IMR-90 (cell line): ENCODE measurements at regions not wholly inside any gene's neighbourhood (a gene's known extent, or its start where the extent isn't known, plus 50 kb on each side); places are given as distances from the start of the nearest gene placed in this dataset.

ENCODE experiments used
- ATAC-seq: fragments of 200-7000 bp; cut with Tn5 transposase; 2 replicates; pipeline ENCODE4 v1.9.1; 2020; ENCODE audit warnings: low read depth, mild to moderate bottlenecking, moderate library complexity
- BruUV-seq: library from RNA; stranded (reverse); fragments of 400-500 nt; replicated peaks from 2 replicates; lab custom pipeline; 2021; lab: Mats Ljungman, UMichigan
- CTCF ChIA-PET: fragments of 300-600 bp; formaldehyde crosslinking; extraction: SDS; loops from one replicate; lab custom pipeline; 2021; ENCODE audit warnings: antibody characterized with exemption; lab: Yijun Ruan, JAX
- POLR2A ChIA-PET: fragments of 300-600 bp; sonication (Branson Sonifier 250); formaldehyde crosslinking; loops from one replicate; lab custom pipeline; 2022; ENCODE audit warnings: antibody characterized with exemption; ENCODE audit not compliant: unreplicated experiment; lab: Charles Lee
- DNase-seq: peaks from one replicate; pipeline ENCODE4 v3.0.0; 2013
- H2AFZ ChIP-seq: replicated peaks from 2 replicates; pipeline ENCODE3; 2013; ENCODE audit warnings: low read length, mild to moderate bottlenecking; ENCODE audit not compliant: poor library complexity
- H2AK5ac ChIP-seq: 2 replicates; pipeline ENCODE4 v1.6.1; 2013; ENCODE audit warnings: low read depth, low read length, inconsistent platforms
- H2AK9ac ChIP-seq: replicated peaks from 2 replicates; pipeline ENCODE3; 2013; ENCODE audit warnings: mild to moderate bottlenecking, low read depth, low read length, moderate library complexity; ENCODE audit not compliant: poor library complexity
- H2BK120ac ChIP-seq: 2 replicates; pipeline ENCODE4 v1.6.1; 2013; ENCODE audit warnings: low read depth, low read length, inconsistent platforms
- H2BK15ac ChIP-seq: 3 replicates; pipeline ENCODE4 v1.6.1; 2013; ENCODE audit warnings: low read depth, low read length, inconsistent platforms
- H2BK20ac ChIP-seq: 2 replicates; pipeline ENCODE4 v1.6.1; 2013; ENCODE audit warnings: low read depth, mild to moderate bottlenecking, inconsistent platforms, low read length, moderate library complexity
- H2BK5ac ChIP-seq: 2 replicates; pipeline ENCODE4 v1.6.1; 2013; ENCODE audit warnings: mild to moderate bottlenecking, low read depth, low read length, inconsistent platforms; ENCODE audit not compliant: poor library complexity, severe bottlenecking
- H3K14ac ChIP-seq: replicated peaks from 2 replicates; pipeline ENCODE4 v1.6.1; 2013; ENCODE audit warnings: low read depth, low read length, inconsistent platforms
- H3K18ac ChIP-seq: 2 replicates; pipeline ENCODE4 v1.6.1; 2013; ENCODE audit warnings: low read depth, low read length, control low read depth
- H3K23ac ChIP-seq: 2 replicates; pipeline ENCODE4 v1.6.1; 2013; ENCODE audit warnings: low read depth, low read length, inconsistent platforms
- H3K27ac ChIP-seq: 2 replicates; pipeline ENCODE4 v1.5.1; 2013; ENCODE audit warnings: mild to moderate bottlenecking, control low read depth, low read length; ENCODE audit not compliant: insufficient read depth
- H3K27me3 ChIP-seq: 2 replicates; pipeline ENCODE4 v1.6.1; 2013; ENCODE audit warnings: low read length; ENCODE audit not compliant: control insufficient read depth, insufficient read depth
- H3K36me3 ChIP-seq: 2 replicates; pipeline ENCODE4 v1.6.1; 2013; ENCODE audit warnings: low read length, mixed read lengths; ENCODE audit not compliant: control insufficient read depth, insufficient read depth
- H3K4ac ChIP-seq: 2 replicates; pipeline ENCODE4 v1.6.1; 2013; ENCODE audit warnings: low read depth, low read length, inconsistent platforms
- H3K4me1 ChIP-seq: 2 replicates; pipeline ENCODE4 v1.6.1; 2013; ENCODE audit warnings: low read length, mixed read lengths; ENCODE audit not compliant: control insufficient read depth, insufficient read depth
- H3K4me2 ChIP-seq: 2 replicates; pipeline ENCODE4 v1.6.1; 2013; ENCODE audit warnings: low read depth, mild to moderate bottlenecking, control low read depth, low read length, moderate library complexity
- H3K4me3 ChIP-seq: 2 replicates; pipeline ENCODE4 v1.5.1; 2013; ENCODE audit warnings: low read depth, mild to moderate bottlenecking, control low read depth, low read length, moderate library complexity; ENCODE audit not compliant: insufficient read depth
- H3K56ac ChIP-seq: 2 replicates; pipeline ENCODE4 v1.6.1; 2013; ENCODE audit warnings: low read length, inconsistent platforms; ENCODE audit not compliant: insufficient read depth; ENCODE audit errors: extremely low read depth
- H3K79me1 ChIP-seq, 2 experiments: 2 replicates each; pipeline ENCODE4 v1.6.1; 2013; ENCODE audit warnings: low read length in 2 of 2, inconsistent platforms in 1 of 2, low read depth in 1 of 2
- H3K9ac ChIP-seq: 2 replicates; pipeline ENCODE4 v1.6.1; 2013; ENCODE audit warnings: low read depth, low read length, control low read depth
- H3K9me1 ChIP-seq: 2 replicates; pipeline ENCODE4 v1.6.1; 2013; ENCODE audit warnings: low read length, inconsistent platforms; ENCODE audit not compliant: insufficient read depth
- H3K9me3 ChIP-seq: 2 replicates; pipeline ENCODE4 v1.6.1; 2013; ENCODE audit warnings: low read length; ENCODE audit not compliant: control insufficient read depth, insufficient read depth
- H4K20me1 ChIP-seq: 2 replicates; pipeline ENCODE4 v1.6.1; 2013; ENCODE audit warnings: low read length, inconsistent platforms; ENCODE audit not compliant: insufficient read depth
- H4K5ac ChIP-seq: 2 replicates; pipeline ENCODE4 v1.6.1; 2013; ENCODE audit warnings: mild to moderate bottlenecking, low read depth, low read length, control low read depth
- H4K8ac ChIP-seq, 2 experiments: 2 replicates each; pipeline ENCODE4 v1.6.1; 2013; ENCODE audit warnings: low read depth in 2 of 2, low read length in 2 of 2, control low read depth in 1 of 2, inconsistent platforms in 1 of 2
- H4K91ac ChIP-seq: 2 replicates; pipeline ENCODE4 v1.6.1; 2013; ENCODE audit warnings: low read depth, low read length, inconsistent platforms; ENCODE audit not compliant: insufficient read depth
- BHLHE40 ChIP-seq: fragments of 150-350 bp; IDR thresholded peaks from 2 replicates; pipeline ENCODE4 v1.6.1; 2016; ENCODE audit warnings: mild to moderate bottlenecking, low read depth, low read length
- CEBPB ChIP-seq: IDR thresholded peaks from 2 replicates; pipeline ENCODE4 v1.6.1; 2012; ENCODE audit warnings: low read depth, low read length, improper control_type of control experiment
- CHD1 ChIP-seq: IDR thresholded peaks from 2 replicates; pipeline ENCODE4 v1.6.1; 2012; ENCODE audit warnings: low read depth, low read length, improper control_type of control experiment
- MAFK ChIP-seq: IDR thresholded peaks from 2 replicates; pipeline ENCODE4 v1.6.1; 2012; ENCODE audit warnings: low read depth, low read length, improper control_type of control experiment
- MAZ ChIP-seq: IDR thresholded peaks from 2 replicates; pipeline ENCODE4 v1.6.1; 2012; ENCODE audit warnings: low read depth, mild to moderate bottlenecking, low read length, improper control_type of control experiment, moderate library complexity, borderline replicate concordance
- NFE2L2 ChIP-seq: fragments of 150-350 bp; IDR thresholded peaks from 2 replicates; pipeline ENCODE4 v1.6.1; 2016; ENCODE audit warnings: low read depth, mild to moderate bottlenecking, low read length
- POLR2A ChIP-seq: IDR thresholded peaks from 2 replicates; pipeline ENCODE4 v1.6.1; 2012; ENCODE audit warnings: mild to moderate bottlenecking, low read depth, low read length
- RAD21 ChIP-seq: IDR thresholded peaks from 2 replicates; pipeline ENCODE4 v1.6.1; 2012; ENCODE audit warnings: low read length, improper control_type of control experiment
- RCOR1 ChIP-seq: IDR thresholded peaks from 2 replicates; pipeline ENCODE4 v1.6.1; 2012; ENCODE audit warnings: mild to moderate bottlenecking, low read length, improper control_type of control experiment; ENCODE audit not compliant: insufficient replicate concordance
- dilution Hi-C: fragments of 300-500 bp; cut with HindIII; formaldehyde crosslinking; loops from one replicate; pipeline ENCODE4 v1.14.3; 2018; ENCODE audit warnings: low sequenced_read_pairs; ENCODE audit not compliant: unreplicated experiment
- in situ Hi-C: fragments of 300-500 bp; cut with MboI; formaldehyde crosslinking; loops from 3 replicates; pipeline ENCODE4 v1.14.3; 2019; ENCODE audit warnings: low sequenced_read_pairs, inconsistent platforms, mixed read lengths
- intact Hi-C: fragments of 100-400 bp; cut with micrococcal nuclease; formaldehyde crosslinking; loops from 2 replicates; pipeline ENCODE4 v1.10.0; 2022

- no peak overlapping the region for H2AK5ac ChIP-seq
- no peak overlapping the region for H4K91ac ChIP-seq
- H3K56ac ChIP-seq, result no peak overlapping the region
- H3K9ac ChIP-seq, result no peak overlapping the region
- H3K9me1 ChIP-seq, result peaks cover 3% of the 10 kb centered on the region; the same call in 1 of the 2 replicates
- H3K27me3 ChIP-seq, result no peaks in the 10 kb centered on the region
- no peak overlapping the region for H3K23ac ChIP-seq
- intact Hi-C loops (loop anchor here (10.0 kb wide), 1 partner anchor 337 kb away; no protein-coding TSS in a partner anchor), dilution Hi-C loops (no loop called here), in situ Hi-C loops (loop anchor here (25.0 kb wide), 1 partner anchor 505 kb away; no protein-coding TSS in a partner anchor)
- peaks cover 6% of the 10 kb centered on the region; the same call in 1 of the 2 replicates for H3K4me1 ChIP-seq
- no peak overlapping the region for H2BK20ac ChIP-seq
- H3K9me3 ChIP-seq, result no peaks in the 10 kb centered on the region
- no peak overlapping the region for H3K18ac ChIP-seq
- no peak overlapping the region for H2BK15ac ChIP-seq
- no peak overlapping the region for H2AK9ac ChIP-seq
- no peaks in the 10 kb centered on the region for H3K79me1 ChIP-seq
- no peak overlapping the region for H4K5ac ChIP-seq
- BruUV-seq, result no TSS peak
- H3K14ac ChIP-seq, result no peak overlapping the region
- H4K20me1 ChIP-seq, result no peaks in the 10 kb centered on the region
- no peaks in the 10 kb centered on the region for H3K36me3 ChIP-seq
- H3K4ac ChIP-seq, result no peak overlapping the region
- H3K27ac ChIP-seq, result no peak overlapping the region
- no peak overlapping the region for H2BK120ac ChIP-seq
- H2AFZ ChIP-seq, result no peak overlapping the region
- no peak for TF ChIP-seq NFE2L2
- no peak for TF ChIP-seq BHLHE40
- no peak for TF ChIP-seq CHD1
- TF ChIP-seq MAZ, result no peak
- no peak for TF ChIP-seq RCOR1
- TF ChIP-seq RAD21, result no peak
- no peak for TF ChIP-seq MAFK
- no peak for TF ChIP-seq POLR2A
- TF ChIP-seq CEBPB, result no peak
- CTCF ChIA-PET, result no interaction called here
- no peak for ATAC-seq
- no peak overlapping the region for H3K4me3 ChIP-seq
- no peak for DNase-seq
- H3K4me2 ChIP-seq, result no peak overlapping the region
- H4K8ac ChIP-seq, result no peak overlapping the region
- POLR2A ChIA-PET, result no interaction called here
- H2BK5ac ChIP-seq, result no peak overlapping the region
Measured at GRCh38 chr11:109857637-109858036, 235.6 kb upstream of the ZC3H12C start.
